GM21737 (cell line): ENCODE measurements at regions not wholly inside any gene's neighbourhood (a gene's known extent, or its start where the extent isn't known, plus 50 kb on each side); places are given as distances from the start of the nearest gene placed in this dataset.

Experiments
- ATAC-seq: cut with Tn5 transposase; IDR thresholded peaks from one replicate; pipeline ENCODE4 v1.9.1; 2021; ENCODE audit warnings: mild to moderate bottlenecking, moderate library complexity; ENCODE audit not compliant: unreplicated experiment

GRCh38 chr18:10032331-10033015 lies 118.7 kb downstream of the VAPA start:
- ATAC-seq: no peak

- no peak for ATAC-seq
Observed at GRCh38 chr18:10033016-10033399, 119.2 kb downstream of the VAPA start.

- ATAC-seq: no peak
Observed at GRCh38 chr18:10035281-10035991, 121.6 kb downstream of the VAPA start.

GRCh38 chr18:10036479-10036878 lies 122.7 kb downstream of the VAPA start:
- no peak for ATAC-seq

- ATAC-seq: no peak
Observed at GRCh38 chr18:10037181-10037580, 123.4 kb downstream of the VAPA start.

- no peak for ATAC-seq
Observed at GRCh38 chr18:10038268-10038667, 124.5 kb downstream of the VAPA start.

GRCh38 chr18:10040287-10041011 lies 126.6 kb downstream of the VAPA start:
- ATAC-seq: no peak

- no peak for ATAC-seq
Observed at GRCh38 chr18:10041180-10041579, 127.4 kb downstream of the VAPA start.

GRCh38 chr18:10042492-10042891 lies 128.7 kb downstream of the VAPA start:
- no peak for ATAC-seq

GRCh38 chr18:10044054-10044453 lies 130.2 kb downstream of the VAPA start:
- ATAC-seq: no peak

- no peak for ATAC-seq
Observed at GRCh38 chr18:10045296-10045891, 131.6 kb downstream of the VAPA start.

- ATAC-seq: no peak
Observed at GRCh38 chr18:10046178-10046807, 132.5 kb downstream of the VAPA start.

GRCh38 chr18:10047237-10047636 lies 133.4 kb downstream of the VAPA start:
- ATAC-seq: no peak

GRCh38 chr18:10049747-10050146 lies 135.9 kb downstream of the VAPA start:
- ATAC-seq: no peak

- ATAC-seq: no peak
Observed at GRCh38 chr18:10050956-10051355, 137.1 kb downstream of the VAPA start.

GRCh38 chr18:10051877-10052631 lies 138.2 kb downstream of the VAPA start:
- no peak for ATAC-seq

GRCh38 chr18:10052871-10053270 lies 139.1 kb downstream of the VAPA start:
- ATAC-seq: no peak

GRCh38 chr18:10053861-10054260 lies 140.0 kb downstream of the VAPA start:
- no peak for ATAC-seq

GRCh38 chr18:10054366-10054765 lies 140.6 kb downstream of the VAPA start:
- no peak for ATAC-seq

GRCh38 chr18:10055125-10055750 lies 141.4 kb downstream of the VAPA start:
- no peak for ATAC-seq
